ENCODE measurements at regions not wholly inside any gene's neighbourhood (a gene's known extent, or its start where the extent isn't known, plus 50 kb on each side); places are given as distances from the start of the nearest gene placed in this dataset.

DNA sequence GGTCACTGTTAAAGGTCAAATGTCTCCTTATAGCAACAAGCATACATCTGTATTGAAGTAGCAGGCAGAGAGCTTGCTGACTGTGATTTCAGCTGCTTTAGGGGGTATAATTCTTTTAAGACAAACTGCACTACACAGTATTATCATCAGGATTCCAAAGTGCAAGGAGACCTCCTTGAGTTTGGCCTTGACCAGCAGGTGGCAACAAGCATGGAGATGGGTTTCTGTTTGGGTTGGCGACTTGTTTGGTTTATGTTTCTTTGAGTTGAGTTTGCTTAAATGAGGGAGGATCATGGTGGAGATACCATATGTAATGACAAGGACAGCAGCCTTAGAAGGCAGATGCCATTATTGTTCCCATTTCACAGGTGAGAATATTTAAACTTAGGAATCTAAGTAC is 681.0 kb upstream of the ID2 start:
- intact Hi-C loops (cut with DNase I): no loop called here
- Histone ChIP-seq H3K36me3 (no peaks in the 10 kb centered on the region), H3K9me3 (no peaks in the 10 kb centered on the region), H3K27ac (no peak overlapping the region), H3K4me1 (peaks cover 0 to 6% (median 0%) of the 10 kb centered on the region in 3 donors), H3K27me3 (no peaks in the 10 kb centered on the region), H3K4me3 (no peak overlapping the region)
- WGBS, 2 donors: 87 to 91% methylated on average over 1 of the region's 1 CpG
- TF ChIP-seq, protein P1, sequence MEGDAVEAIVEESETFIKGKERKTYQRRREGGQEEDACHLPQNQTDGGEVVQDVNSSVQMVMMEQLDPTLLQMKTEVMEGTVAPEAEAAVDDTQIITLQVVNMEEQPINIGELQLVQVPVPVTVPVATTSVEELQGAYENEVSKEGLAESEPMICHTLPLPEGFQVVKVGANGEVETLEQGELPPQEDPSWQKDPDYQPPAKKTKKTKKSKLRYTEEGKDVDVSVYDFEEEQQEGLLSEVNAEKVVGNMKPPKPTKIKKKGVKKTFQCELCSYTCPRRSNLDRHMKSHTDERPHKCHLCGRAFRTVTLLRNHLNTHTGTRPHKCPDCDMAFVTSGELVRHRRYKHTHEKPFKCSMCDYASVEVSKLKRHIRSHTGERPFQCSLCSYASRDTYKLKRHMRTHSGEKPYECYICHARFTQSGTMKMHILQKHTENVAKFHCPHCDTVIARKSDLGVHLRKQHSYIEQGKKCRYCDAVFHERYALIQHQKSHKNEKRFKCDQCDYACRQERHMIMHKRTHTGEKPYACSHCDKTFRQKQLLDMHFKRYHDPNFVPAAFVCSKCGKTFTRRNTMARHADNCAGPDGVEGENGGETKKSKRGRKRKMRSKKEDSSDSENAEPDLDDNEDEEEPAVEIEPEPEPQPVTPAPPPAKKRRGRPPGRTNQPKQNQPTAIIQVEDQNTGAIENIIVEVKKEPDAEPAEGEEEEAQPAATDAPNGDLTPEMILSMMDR (IDR thresholded peaks at IDR 0.05): no peak
- FAIRE-seq: no peak
- DNase-seq: no peak
- ATAC-seq: no peak

DNA sequence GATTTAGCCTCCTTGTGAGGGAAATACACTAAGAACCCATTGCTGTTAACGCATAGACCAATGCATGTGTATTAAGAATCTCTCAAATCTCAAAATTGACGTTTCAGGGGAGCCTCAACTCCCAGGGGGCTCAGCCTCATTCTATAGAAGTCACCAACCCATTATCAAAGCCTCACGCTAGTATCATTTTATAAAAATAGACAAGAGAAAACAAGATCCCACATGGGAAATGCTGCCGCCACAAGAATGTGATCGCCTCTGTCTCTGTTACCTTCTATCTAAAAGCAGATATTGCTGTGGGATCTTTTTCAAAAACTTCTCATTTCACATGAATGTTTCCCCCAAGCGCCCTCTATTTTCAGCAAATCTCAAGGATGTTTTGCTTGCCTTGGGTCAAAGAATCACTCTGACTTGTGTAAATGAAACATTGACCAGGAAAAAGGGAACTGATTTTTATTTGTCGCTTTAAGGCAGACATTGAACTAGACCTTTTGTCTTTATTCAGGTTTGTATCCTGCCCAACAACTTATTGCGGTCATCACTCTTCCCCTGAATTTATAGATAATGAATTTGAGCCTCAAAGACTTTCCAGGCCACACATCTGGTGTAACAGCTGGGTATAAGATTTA is 679.0 kb upstream of the ID2 start:
- FAIRE-seq: no peak
- TF ChIP-seq, protein P1 (IDR thresholded peaks at IDR 0.05): no peak
- peaks cover 0 to 6% (median 0%) of the 10 kb centered on the region in 3 donors for H3K4me1 ChIP-seq
- ATAC-seq: no peak
- intact Hi-C loops (cut with DNase I): no loop called here
- WGBS, 2 donors: 88 to 94% methylated on average over 8 of the region's 8 CpGs
- no peaks in the 10 kb centered on the region for H3K36me3 ChIP-seq
- H3K27me3 ChIP-seq: no peaks in the 10 kb centered on the region
- no peak for DNase-seq
- H3K27ac ChIP-seq: no peak overlapping the region
- H3K4me3 ChIP-seq: no peak overlapping the region
- no peaks in the 10 kb centered on the region for H3K9me3 ChIP-seq

DNA sequence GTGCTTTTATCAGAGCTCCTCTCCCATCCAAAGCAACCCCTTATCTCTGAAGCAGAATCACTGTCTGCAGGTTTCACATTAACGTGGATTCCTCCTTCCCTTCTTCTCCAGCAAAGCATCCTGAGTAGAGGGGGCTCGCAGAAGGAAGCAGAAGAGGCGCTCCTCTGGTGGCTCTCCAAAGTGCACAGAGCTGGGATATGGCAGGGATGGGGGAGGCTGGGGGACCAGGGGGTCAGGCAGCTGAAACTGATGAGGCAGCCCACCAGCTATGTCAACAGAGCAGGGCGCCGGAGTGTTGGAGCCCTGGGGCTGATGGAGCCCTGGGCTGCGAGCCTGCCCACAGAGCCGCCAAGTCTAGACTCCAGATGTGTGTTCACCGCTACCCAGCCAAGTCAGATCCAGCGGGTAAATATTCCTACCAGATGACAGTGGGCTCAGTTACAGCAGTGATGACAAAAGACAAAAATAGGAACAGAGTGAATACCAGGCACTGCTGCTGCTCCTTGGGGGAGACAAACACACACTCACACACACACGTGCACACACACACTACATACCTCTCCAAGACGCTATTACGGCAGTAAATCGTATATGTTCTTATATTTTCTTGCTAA is 678.3 kb upstream of the ID2 start:
- no peaks in the 10 kb centered on the region for H3K27me3 ChIP-seq
- no peak for FAIRE-seq
- intact Hi-C loops (cut with DNase I): no loop called here
- peak in 3 of 4 donors; percentile 34 to 71 (median 51) for ATAC-seq
- no peak overlapping the region for H3K4me3 ChIP-seq
- no peak for DNase-seq
- TF ChIP-seq, protein P1 (IDR thresholded peaks at IDR 0.05): no peak
- H3K27ac ChIP-seq: peak overlapping the region in 1 of 4 donors; percentile 4
- no peaks in the 10 kb centered on the region for H3K9me3 ChIP-seq
- H3K4me1 ChIP-seq: peaks cover 0 to 6% (median 0%) of the 10 kb centered on the region in 3 donors
- 81 to 90% methylated on average over 13 of the region's 13 CpGs for WGBS, 2 donors
- no peaks in the 10 kb centered on the region for H3K36me3 ChIP-seq

DNA sequence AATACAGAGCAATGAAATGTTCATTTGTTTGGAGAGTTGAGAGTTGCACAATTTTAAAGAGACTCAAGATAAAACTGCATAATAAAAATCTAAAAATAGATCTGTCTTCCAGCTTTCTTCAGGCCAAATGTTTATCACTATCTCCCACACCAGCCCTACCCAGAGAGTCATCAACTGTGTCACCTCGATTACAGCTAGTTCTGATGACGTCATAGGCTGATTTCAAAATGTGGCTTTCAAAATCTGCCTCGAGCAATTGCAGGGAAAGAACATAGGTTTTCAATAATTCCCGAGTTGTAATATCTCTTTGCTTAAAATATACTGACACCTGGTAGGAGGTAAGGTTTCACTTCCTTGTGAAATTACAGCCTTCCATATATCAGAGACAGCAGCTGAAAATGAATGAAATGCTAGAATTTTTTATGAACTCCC is 677.6 kb upstream of the ID2 start:
- intact Hi-C loops (cut with DNase I): no loop called here
- Histone ChIP-seq H3K27ac (no peak overlapping the region), H3K4me1 (peaks cover 0 to 6% (median 0%) of the 10 kb centered on the region in 3 donors), H3K36me3 (no peaks in the 10 kb centered on the region), H3K4me3 (no peak overlapping the region), H3K27me3 (no peaks in the 10 kb centered on the region), H3K9me3 (no peaks in the 10 kb centered on the region)
- ATAC-seq: peak in 3 of 4 donors; percentile 43 to 76 (median 56)
- no peak for FAIRE-seq
- WGBS, 2 donors: 12% methylated on average over 4 of the region's 4 CpGs
- no peak for DNase-seq
- TF ChIP-seq, protein P1 (IDR thresholded peaks at IDR 0.05): no peak

DNA sequence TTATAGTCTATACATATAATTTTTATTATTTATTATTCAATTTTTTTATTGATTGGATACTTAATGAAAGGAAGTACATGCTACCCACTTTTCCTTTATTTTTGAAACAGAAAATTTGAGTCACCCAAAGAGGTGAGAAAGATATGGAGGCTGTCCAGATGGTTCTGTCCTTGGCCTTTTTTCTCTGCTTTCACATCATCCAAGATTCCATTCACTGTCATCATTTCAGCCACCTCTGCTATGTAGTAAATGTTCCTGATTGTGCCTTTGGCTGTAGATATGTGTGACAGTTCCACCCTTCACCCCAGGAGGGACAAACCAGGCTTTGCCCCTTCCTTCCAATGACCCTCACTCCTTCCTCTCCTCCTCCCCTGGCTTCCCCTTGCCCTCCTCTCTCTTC is 675.7 kb upstream of the ID2 start:
- H3K4me3 ChIP-seq: no peak overlapping the region
- FAIRE-seq: no peak
- no peak overlapping the region for H3K27ac ChIP-seq
- H3K36me3 ChIP-seq: no peaks in the 10 kb centered on the region
- peaks cover 0 to 6% (median 0%) of the 10 kb centered on the region in 3 donors for H3K4me1 ChIP-seq
- no peak for ATAC-seq
- no peaks in the 10 kb centered on the region for H3K9me3 ChIP-seq
- no peaks in the 10 kb centered on the region for H3K27me3 ChIP-seq
- no peak for DNase-seq
- intact Hi-C loops (cut with DNase I): no loop called here
- TF ChIP-seq, protein P1 (IDR thresholded peaks at IDR 0.05): no peak
